ENCODE measurements at regions not wholly inside any gene's neighbourhood (a gene's known extent, or its start where the extent isn't known, plus 50 kb on each side); places are given as distances from the start of the nearest gene placed in this dataset.

GRCh38 chr13:100879255-100879654, 204.7 kb upstream of the TMTC4 start:
- no peaks in the 10 kb centered on the region for H4K20me1 ChIP-seq (ENCODE audit: insufficient read depth, low read length)
- H3K9me1 ChIP-seq (ENCODE audit: insufficient read depth, low read length) = no peaks in the 10 kb centered on the region
- in situ Hi-C loops (cut with MboI; ENCODE audit: low sequenced_read_pairs) = no loop called here
- no peaks in the 10 kb centered on the region for H3K27me3 ChIP-seq (ENCODE audit: control insufficient read depth, insufficient read depth, low read length)
- H3K4me3 ChIP-seq (ENCODE audit: insufficient read depth, low read depth, low read length) = no peak overlapping the region
- no peak overlapping the region for H3K9ac ChIP-seq (ENCODE audit: low read depth, low read length)
- H3K56ac ChIP-seq (ENCODE audit: extremely low read depth, insufficient read depth, low read length) = no peak overlapping the region
- H3K36me3 ChIP-seq (ENCODE audit: control insufficient read depth, insufficient read depth, low read length) = no peaks in the 10 kb centered on the region
- H2AK9ac ChIP-seq (replicated peaks; ENCODE audit: low read depth, low read length, poor library complexity) = no peak overlapping the region
- no peak overlapping the region for H4K91ac ChIP-seq (ENCODE audit: insufficient read depth, low read depth, low read length)
- H2BK20ac ChIP-seq (ENCODE audit: low read depth, low read length) = no peak overlapping the region
- H3K23ac ChIP-seq (ENCODE audit: low read depth, low read length) = no peak overlapping the region
- no peak overlapping the region for H3K14ac ChIP-seq (replicated peaks; ENCODE audit: low read depth, low read length)
- no peak overlapping the region for H2BK5ac ChIP-seq (ENCODE audit: low read depth, low read length, poor library complexity, severe bottlenecking)
- BruUV-seq (replicated peaks) = no TSS peak
- POLR2A ChIA-PET (ENCODE audit: unreplicated experiment) = no interaction called here
- H4K8ac ChIP-seq (ENCODE audit: low read depth in 2 of 2, low read length in 2 of 2) = no peak overlapping the region
- intact Hi-C loops (cut with micrococcal nuclease) = no loop called here
- no peak overlapping the region for H2BK15ac ChIP-seq (ENCODE audit: low read depth, low read length)
- no peak overlapping the region for H3K4ac ChIP-seq (ENCODE audit: low read depth, low read length)
- no peak overlapping the region for H3K27ac ChIP-seq (ENCODE audit: insufficient read depth, low read length)
- CTCF ChIA-PET = no interaction called here
- H3K18ac ChIP-seq (ENCODE audit: low read depth, low read length) = no peak overlapping the region
- 86% methylated on average over 1 of the region's 5 CpGs; no CpG with 5 or more reads in 1 of the 2 experiments for WGBS, 2 experiments (ENCODE audit: extremely low coverage in 2 of 2, insufficient read length in 1 of 2)
- peaks cover 2% of the 10 kb centered on the region; the same call in 1 of the 2 replicates for H3K9me3 ChIP-seq (ENCODE audit: control insufficient read depth, insufficient read depth, low read length)
- H2BK120ac ChIP-seq (ENCODE audit: low read depth, low read length) = peak overlapping the region; percentile 5; the same call in 1 of the 2 replicates
- H4K5ac ChIP-seq (ENCODE audit: low read depth, low read length) = no peak overlapping the region
- no peaks in the 10 kb centered on the region for H3K79me1 ChIP-seq (ENCODE audit: low read depth in 1 of 2, low read length in 2 of 2)
- H2AFZ ChIP-seq (replicated peaks; ENCODE audit: low read length, poor library complexity) = no peak overlapping the region
- TF ChIP-seq FOS (IDR thresholded peaks at IDR 0.05; ENCODE audit: low read depth, low read length) (no peak), RFX5 (IDR thresholded peaks at IDR 0.05; ENCODE audit: low read depth, low read length) (no peak), POLR2A (IDR thresholded peaks at IDR 0.05; ENCODE audit: low read depth, low read length) (no peak), CHD1 (IDR thresholded peaks at IDR 0.05; ENCODE audit: low read depth, low read length) (no peak), CEBPB (IDR thresholded peaks at IDR 0.05; ENCODE audit: low read depth, low read length) (no peak), SMC3 (IDR thresholded peaks at IDR 0.05; ENCODE audit: low read depth, low read length) (no peak)
- H2AK5ac ChIP-seq (ENCODE audit: low read depth, low read length) = no peak overlapping the region
- peaks cover 3% of the 10 kb centered on the region; the same call in 1 of the 2 replicates for H3K4me1 ChIP-seq (ENCODE audit: control insufficient read depth, insufficient read depth, low read length)
- dilution Hi-C loops (cut with HindIII; ENCODE audit: low sequenced_read_pairs, unreplicated experiment) = no loop called here
- H3K4me2 ChIP-seq (ENCODE audit: low read depth, low read length) = no peak overlapping the region
- ATAC-seq (ENCODE audit: low read depth) = no peak
- no peak for DNase-seq
